Suprapubic skin (tissue), 3 donors: ENCODE measurements at regions not wholly inside any gene's neighbourhood (a gene's known extent, or its start where the extent isn't known, plus 50 kb on each side); places are given as distances from the start of the nearest gene placed in this dataset.

ENCODE experiments used
- CTCF ChIP-seq, 2 donors: fragments of 200-600 bp in 1 of 2; fragments of 450-650 bp in 1 of 2; sonication (generic) in 1 of 2; IDR thresholded peaks; one replicate each; pipeline ENCODE4 v1.5.1; 2016 to 2019; ENCODE audit warnings: antibody characterized with exemption in 2 of 2, mild to moderate bottlenecking in 1 of 2, moderate library complexity in 1 of 2
- POLR2A ChIP-seq, 2 donors: fragments of 450-650 bp; IDR thresholded peaks; one replicate each; pipeline ENCODE4 v1.6.1; 2017; ENCODE audit warnings: antibody characterized with exemption in 2 of 2, mild to moderate bottlenecking in 2 of 2, moderate library complexity in 2 of 2

- TF ChIP-seq CTCF (IDR thresholded peaks at IDR 0.05) (no peak), POLR2A (IDR thresholded peaks at IDR 0.05) (no peak)
These were observed 956.3 kb downstream of the SLC4A3 start for GRCh38 chr2:220583725-220584124.
